Hepatocyte (in vitro differentiated cells): ENCODE measurements at regions not wholly inside any gene's neighbourhood (a gene's known extent, or its start where the extent isn't known, plus 50 kb on each side); places are given as distances from the start of the nearest gene placed in this dataset.

ENCODE experiments used
- CTCF ChIP-seq: fragments of 200-600 bp; sonication (generic); IDR thresholded peaks from 2 replicates; pipeline ENCODE4 v1.5.1; 2016; ENCODE audit warnings: antibody characterized with exemption, mild to moderate bottlenecking; ENCODE audit not compliant: poor library complexity
- EZH2 ChIP-seq: fragments of 200-600 bp; sonication (generic); IDR thresholded peaks from 2 replicates; pipeline ENCODE4 v1.6.1; 2016; ENCODE audit warnings: antibody characterized with exemption, mild to moderate bottlenecking, borderline replicate concordance

GRCh38 chr6:123742626-123743025, 61.0 kb upstream of the NKAIN2 start:
- TF ChIP-seq CTCF = no peak
- no peak for TF ChIP-seq EZH2
